ENCODE measurements at regions not wholly inside any gene's neighbourhood (a gene's known extent, or its start where the extent isn't known, plus 50 kb on each side); places are given as distances from the start of the nearest gene placed in this dataset.

- DNase-seq, result no peak
- Histone ChIP-seq H3K36me3 (no peaks in the 10 kb centered on the region), H3K4me1 (peaks cover 0 to 13% (median 8%) of the 10 kb centered on the region in 3 donors), H3K9me3 (no peaks in the 10 kb centered on the region), H3K27ac (no peak overlapping the region), H3K27me3 (no peaks in the 10 kb centered on the region), H3K4me3 (no peak overlapping the region)
- WGBS, 2 donors, result 67 to 81% methylated on average over 5 of the region's 5 CpGs
- intact Hi-C loops (cut with DNase I), result no loop called here
- TF ChIP-seq POLR2A (IDR thresholded peaks at IDR 0.05) (no peak), CTCF (IDR thresholded peaks at IDR 0.05) (no peak)
Measured at GRCh38 chr11:69401715-69402114, 79.7 kb upstream of the LINC01488 start.

GRCh38 chr11:69402251-69402887 is 79.1 kb upstream of the LINC01488 start:
- peaks cover 0 to 13% (median 8%) of the 10 kb centered on the region in 3 donors for H3K4me1 ChIP-seq
- intact Hi-C loops (cut with DNase I), result no loop called here

GRCh38 chr11:69403556-69404215 is 77.8 kb upstream of the LINC01488 start:
- DNase-seq, result no peak
- no peaks in the 10 kb centered on the region for H3K36me3 ChIP-seq
- intact Hi-C loops (cut with DNase I), result no loop called here
- H3K9me3 ChIP-seq, result no peaks in the 10 kb centered on the region
- H3K4me1 ChIP-seq, result peaks cover 0 to 9% (median 8%) of the 10 kb centered on the region in 3 donors
- TF ChIP-seq POLR2A (IDR thresholded peaks at IDR 0.05) (no peak), CTCF (IDR thresholded peaks at IDR 0.05) (no peak)
- H3K27ac ChIP-seq, result no peak overlapping the region
- 64 to 68% methylated on average over 7 to 8 of the region's 8 CpGs for WGBS, 2 donors
- no peaks in the 10 kb centered on the region for H3K27me3 ChIP-seq
- no peak overlapping the region for H3K4me3 ChIP-seq

More at GRCh38 chr11:69402251-69402887, 79.1 kb upstream of the LINC01488 start:
- H3K27me3 ChIP-seq, result no peaks in the 10 kb centered on the region
- TF ChIP-seq CTCF (IDR thresholded peaks at IDR 0.05), result no peak
- no peak for TF ChIP-seq POLR2A (IDR thresholded peaks at IDR 0.05)
- H3K36me3 ChIP-seq, result no peaks in the 10 kb centered on the region
- 0 to 50% methylated on average over 2 of the region's 4 CpGs for WGBS, 2 donors
- no peak for DNase-seq
- no peak overlapping the region for H3K4me3 ChIP-seq
- H3K27ac ChIP-seq, result no peak overlapping the region
- no peaks in the 10 kb centered on the region for H3K9me3 ChIP-seq

GRCh38 chr11:69406060-69406459 is 75.4 kb upstream of the LINC01488 start:
- Histone ChIP-seq H3K9me3 (no peaks in the 10 kb centered on the region), H3K27me3 (no peaks in the 10 kb centered on the region), H3K4me3 (no peak overlapping the region), H3K36me3 (no peaks in the 10 kb centered on the region), H3K4me1 (no peaks in the 10 kb centered on the region), H3K27ac (no peak overlapping the region)
- TF ChIP-seq POLR2A (IDR thresholded peaks at IDR 0.05) (no peak), CTCF (IDR thresholded peaks at IDR 0.05) (no peak)
- DNase-seq, result no peak
- intact Hi-C loops (cut with DNase I), result no loop called here
- WGBS, 2 donors, result 80 to 95% methylated on average over 3 of the region's 3 CpGs

GRCh38 chr11:69409812-69410645 is 71.4 kb upstream of the LINC01488 start:
- intact Hi-C loops (cut with DNase I), result no loop called here
- Histone ChIP-seq H3K27ac (no peak overlapping the region), H3K4me1 (peaks cover 0 to 7% (median 0%) of the 10 kb centered on the region in 3 donors), H3K36me3 (no peaks in the 10 kb centered on the region), H3K9me3 (no peaks in the 10 kb centered on the region), H3K4me3 (no peak overlapping the region), H3K27me3 (no peaks in the 10 kb centered on the region)
- DNase-seq, result no peak
- no peak for TF ChIP-seq CTCF (IDR thresholded peaks at IDR 0.05)
- TF ChIP-seq POLR2A (IDR thresholded peaks at IDR 0.05), result no peak
- WGBS, 2 donors, result 58 to 63% methylated on average over 9 of the region's 13 CpGs

Data from esophagus squamous epithelium (tissue), 5 donors.